Activated CD4-positive, alpha-beta T cell treated with anti-CD3 and anti-CD28 coated beads, Interleukin-2, Interleukin-4, amounts not matched to agents 100 ng/mL and 50 ng/mL, durations not matched to agents 16 hours and 8 hours (primary cell): ENCODE measurements at regions not wholly inside any gene's neighbourhood (a gene's known extent, or its start where the extent isn't known, plus 50 kb on each side); places are given as distances from the start of the nearest gene placed in this dataset.

Source experiments
- DNase-seq: peaks from one replicate; pipeline ENCODE4 v3.0.0-alpha.2; 2020; ENCODE audit warnings: low spot score

GRCh38 chr13:108437496-108437895 is 168.0 kb downstream of the TNFSF13B start:
- no peak for DNase-seq

DNA sequence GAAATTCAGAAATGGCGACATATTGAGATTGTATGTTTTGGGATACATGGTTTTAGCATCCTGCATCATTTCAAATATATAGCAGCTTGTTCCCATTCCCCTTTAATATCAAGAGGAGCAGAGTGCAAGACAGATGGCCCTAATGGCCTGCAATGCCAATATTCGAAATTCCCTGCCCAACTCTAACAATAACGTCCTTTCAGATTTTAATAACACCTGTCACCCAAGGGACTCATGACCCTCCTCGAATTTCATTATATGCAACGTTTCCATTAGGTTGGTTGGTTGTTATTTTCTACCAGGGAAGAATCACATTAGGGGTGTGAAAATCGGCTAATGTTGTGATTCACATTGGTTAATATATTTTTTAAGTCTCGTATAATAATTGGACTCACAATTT is 170.0 kb downstream of the TNFSF13B start:
- no peak for DNase-seq

- DNase-seq, result no peak
Observed at GRCh38 chr13:108444448-108444847, 174.9 kb downstream of the TNFSF13B start.

DNA sequence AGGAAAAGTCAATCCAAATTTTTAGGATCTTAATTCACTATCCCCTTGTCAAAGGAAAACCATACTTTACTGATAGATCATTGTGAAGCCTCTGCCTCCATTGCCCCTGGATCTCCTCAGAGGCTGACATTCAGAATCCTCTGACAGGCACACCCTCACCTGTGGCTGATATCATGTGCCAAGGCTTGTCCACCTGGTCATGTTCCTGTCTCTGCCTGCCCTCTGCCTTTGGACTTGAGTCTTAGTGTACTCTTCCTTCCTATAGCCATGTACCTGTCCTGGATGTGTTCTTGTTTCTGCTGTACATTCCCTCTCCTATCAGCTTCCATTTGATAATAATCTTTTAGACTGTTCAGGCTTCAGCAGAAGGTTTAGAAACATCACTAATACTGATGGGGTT is 179.4 kb downstream of the TNFSF13B start:
- DNase-seq, result no peak

DNA sequence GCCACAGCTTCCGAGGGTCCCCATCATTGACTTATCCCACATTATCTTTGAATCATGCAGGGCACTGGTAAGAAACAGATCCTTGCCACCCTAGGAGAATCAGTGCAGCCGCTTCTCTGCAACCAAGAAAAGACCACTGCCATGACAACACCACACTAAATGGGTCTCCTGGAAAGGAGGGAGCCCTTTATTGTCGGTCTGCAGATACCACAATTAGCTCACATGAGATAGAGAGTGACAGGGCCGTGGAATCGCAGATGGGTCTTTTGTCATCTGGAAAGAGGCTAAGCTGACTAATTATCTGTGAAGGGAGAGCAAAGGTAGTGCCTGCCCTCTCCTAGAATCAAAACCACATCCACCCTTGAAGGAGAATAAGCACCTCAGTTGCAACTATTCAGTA is 178.3 kb upstream of the MYO16 start:
- no peak for DNase-seq

- DNase-seq, result no peak
Observed at GRCh38 chr13:108455320-108455719, 174.1 kb upstream of the MYO16 start.

GRCh38 chr13:108460043-108460442 is 169.4 kb upstream of the MYO16 start:
- no peak for DNase-seq

- no peak for DNase-seq
Observed at GRCh38 chr13:108460746-108461145, 168.7 kb upstream of the MYO16 start.

DNA sequence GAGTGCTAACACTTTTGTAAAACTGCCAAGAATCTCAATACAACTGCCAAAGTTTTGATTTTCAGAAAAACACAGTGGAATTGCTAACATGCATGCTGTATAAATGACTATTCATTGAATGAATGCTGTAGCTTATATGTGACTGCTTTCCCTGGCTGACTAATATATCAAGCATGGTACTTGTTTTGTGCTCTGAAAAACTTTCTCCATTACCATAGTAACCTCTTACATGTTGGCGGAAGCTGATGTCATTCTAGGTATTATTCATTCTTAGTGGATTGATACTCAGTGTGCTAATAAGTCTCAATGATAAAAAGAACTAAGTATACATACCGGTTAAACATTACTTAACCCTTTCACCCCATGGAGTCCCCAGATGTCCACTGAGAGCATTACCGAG is 166.1 kb upstream of the MYO16 start:
- peak; percentile 25 for DNase-seq

GRCh38 chr13:108470921-108471320 is 158.5 kb upstream of the MYO16 start:
- DNase-seq, result no peak

DNA sequence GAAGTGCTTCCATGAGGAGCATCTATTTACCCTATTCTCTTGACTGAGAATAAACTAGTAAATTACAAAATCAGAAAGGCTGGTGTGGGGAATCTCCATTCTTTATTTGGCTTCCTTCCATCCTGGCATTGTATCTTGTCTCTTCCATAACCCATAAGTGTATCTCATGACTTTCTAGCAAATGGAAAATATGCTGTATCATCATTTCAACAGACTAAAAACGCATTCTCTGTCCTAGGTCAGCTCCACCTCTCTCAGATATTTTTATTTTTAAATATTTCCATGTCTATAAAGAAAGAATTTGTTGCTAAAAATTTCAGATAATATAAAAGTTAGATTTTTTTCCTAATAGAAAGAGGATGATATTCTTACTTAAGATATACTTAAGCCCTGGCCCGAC is 154.2 kb upstream of the MYO16 start:
- DNase-seq, result no peak

DNA sequence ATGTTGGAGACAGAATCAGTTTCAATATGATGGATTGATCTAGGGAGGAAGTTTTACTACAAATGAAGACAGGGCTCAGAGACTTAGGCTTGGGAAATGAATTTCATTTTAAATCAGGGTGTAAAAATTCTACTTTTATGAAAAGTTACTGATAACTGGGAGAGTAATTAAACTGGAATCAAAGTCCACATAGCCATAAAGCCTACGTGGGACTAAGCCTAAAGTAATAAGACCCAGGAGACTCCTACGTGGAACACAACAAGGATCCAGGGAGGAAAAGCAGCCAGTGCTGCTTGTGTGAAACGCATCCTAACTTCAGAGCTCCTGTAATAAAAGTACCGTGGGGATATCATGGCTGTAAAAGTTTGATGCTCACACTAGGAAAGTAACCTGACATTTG is 152.0 kb upstream of the MYO16 start:
- no peak for DNase-seq

- no peak for DNase-seq
Observed at GRCh38 chr13:108478179-108478578, 151.2 kb upstream of the MYO16 start.

GRCh38 chr13:108483981-108484380 is 145.4 kb upstream of the MYO16 start:
- no peak for DNase-seq

DNA sequence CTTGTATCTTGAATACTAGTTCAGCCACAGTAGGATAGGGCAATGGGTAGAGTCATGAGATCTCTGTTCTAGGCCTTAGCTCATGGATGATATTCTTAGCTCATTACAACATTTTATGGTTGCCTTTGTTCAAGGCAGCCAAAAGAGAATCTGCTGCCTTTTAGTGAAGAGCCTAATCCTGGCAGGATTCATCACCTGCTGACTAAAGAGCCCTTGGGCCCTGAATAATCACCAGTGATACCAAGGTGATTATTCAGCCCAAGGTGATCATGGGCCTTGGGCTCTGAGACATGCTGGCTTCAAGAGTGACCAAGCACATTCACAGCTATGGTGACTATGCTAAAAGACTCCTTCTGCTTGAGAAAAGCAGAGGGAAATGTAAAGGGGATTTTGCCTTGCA is 143.3 kb upstream of the MYO16 start:
- DNase-seq, result no peak

DNA sequence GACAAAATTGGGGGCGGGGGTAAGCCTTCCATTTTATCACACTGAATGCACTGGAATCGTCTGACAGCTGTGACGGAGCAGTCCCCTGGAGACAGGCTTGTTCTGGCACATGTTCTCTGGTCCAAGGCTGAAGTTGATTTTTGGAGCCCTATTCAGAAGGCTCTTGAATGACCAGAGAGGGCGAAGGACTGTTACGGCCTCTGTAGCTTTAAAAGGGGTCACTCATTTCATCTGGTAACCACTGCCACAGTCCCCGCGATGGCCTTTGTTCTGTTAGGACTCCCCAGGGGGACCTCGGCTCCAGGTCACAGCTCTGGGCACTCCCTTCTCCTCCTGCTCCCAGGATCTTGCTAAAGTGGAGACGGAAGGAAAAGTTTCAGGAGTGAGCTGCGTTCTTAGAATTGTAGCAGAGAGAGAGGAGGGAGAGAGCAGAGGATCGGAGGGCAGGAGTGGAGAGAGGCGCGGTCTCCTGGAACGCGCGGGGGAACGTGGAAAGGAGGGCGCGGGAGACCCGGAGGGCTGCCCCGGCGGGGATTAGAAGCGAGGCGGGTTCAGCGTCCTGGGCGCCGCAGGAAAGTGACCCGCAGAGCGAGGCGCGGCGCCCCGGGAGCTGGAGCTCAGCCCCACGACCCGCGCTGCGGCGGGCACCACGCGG is 134.3 kb upstream of the MYO16 start:
- DNase-seq, result no peak

DNA sequence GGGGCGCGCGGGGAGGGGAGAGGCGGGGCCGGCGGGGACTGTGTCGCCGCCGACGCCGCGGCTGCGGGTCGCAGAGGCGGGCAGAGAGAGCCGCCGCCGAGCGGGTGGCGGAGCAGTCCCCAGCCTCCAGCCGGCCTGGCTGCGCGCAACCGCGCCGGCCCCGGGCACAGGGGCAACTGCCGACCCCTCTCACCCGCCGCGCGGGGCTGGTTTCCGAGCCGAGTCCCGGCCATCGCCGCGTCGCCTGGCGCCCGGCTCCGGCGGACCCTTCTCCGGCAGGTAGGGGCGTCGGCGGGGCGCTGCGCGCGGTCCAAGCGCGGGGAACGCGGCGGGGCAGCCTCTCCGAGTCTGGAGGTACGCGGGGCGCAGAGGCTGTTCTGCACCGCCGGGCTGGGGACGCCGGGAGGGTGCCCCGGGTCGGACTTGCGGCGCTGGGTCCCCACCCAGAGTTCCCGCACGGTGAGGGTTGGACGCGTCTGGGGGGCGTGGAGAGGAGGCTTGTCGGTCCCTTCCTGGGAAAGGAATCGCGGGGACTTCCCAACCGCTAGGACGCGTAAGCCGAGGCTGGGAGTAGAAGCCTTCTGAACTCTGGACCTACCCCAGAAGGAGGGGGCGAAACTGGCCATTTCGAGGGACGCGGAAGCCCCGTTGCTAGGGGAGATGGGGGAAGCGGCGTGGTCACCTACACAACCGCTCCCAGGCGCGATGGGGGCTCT is 133.6 kb upstream of the MYO16 start:
- no peak for DNase-seq

GRCh38 chr13:108496362-108497210 is 132.8 kb upstream of the MYO16 start:
- no peak for DNase-seq

DNA sequence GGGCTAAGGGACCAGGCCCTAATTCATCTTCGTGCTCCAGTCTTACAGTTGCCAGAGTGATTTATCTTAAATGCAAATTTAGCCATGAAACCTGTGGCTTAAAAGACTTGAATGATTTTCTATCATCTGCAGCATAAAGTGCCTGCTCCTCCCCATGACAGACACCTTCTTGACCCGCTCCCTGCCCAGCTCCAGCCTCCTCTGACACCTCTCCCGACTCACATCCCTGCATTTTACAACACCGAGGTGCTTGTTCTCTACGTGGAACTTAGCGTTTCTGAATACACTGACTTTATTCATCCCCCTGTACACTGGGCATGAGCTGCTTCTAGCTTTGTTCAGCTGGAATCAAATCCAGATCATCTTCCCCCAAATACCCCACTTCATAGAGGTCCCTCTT is 128.7 kb upstream of the MYO16 start:
- no peak for DNase-seq

DNA sequence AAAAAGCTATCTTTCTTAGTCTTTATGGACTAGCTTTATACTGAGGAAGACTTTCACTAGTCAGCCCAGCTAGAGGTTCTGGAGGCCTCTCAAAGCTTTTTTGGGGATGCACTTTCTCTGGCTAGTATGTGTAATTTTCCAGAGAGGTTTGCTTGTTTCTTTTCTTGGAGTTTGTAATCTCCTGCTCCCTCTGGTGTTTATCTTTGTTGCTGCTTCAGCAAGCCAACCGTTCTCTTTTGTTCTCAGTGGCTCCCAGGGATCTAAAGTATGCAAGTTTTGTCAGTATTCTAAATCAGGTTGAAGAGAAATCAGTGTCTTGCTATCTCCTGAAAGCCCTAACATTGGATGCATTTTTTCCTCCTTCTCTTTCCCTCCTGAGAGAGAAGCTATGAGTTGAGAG is 121.1 kb upstream of the MYO16 start:
- DNase-seq, result no peak

- no peak for DNase-seq
Observed at GRCh38 chr13:108525827-108526226, 103.6 kb upstream of the MYO16 start.

DNA sequence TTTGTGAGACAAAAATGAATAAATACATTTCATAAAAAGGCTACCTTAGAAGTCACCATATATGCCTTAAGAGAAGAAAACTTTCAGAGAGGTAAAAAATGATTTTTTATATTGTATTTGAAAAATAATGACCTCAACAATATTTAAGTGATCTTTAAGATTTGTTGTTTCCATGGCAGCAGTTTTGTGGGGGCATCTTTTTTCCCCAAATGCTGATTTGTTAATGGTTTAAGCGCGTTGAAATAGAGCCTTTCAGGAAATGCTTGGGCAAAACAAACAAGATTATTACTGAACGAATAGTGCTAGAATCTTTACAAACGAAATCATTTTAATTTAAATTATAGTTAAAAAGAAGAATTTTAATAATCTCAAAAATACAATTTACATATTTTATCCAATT is 103.1 kb upstream of the MYO16 start:
- DNase-seq, result no peak

- DNase-seq, result no peak
Observed at GRCh38 chr13:108527844-108528243, 101.6 kb upstream of the MYO16 start.
